ENCODE measurements at regions not wholly inside any gene's neighbourhood (a gene's known extent, or its start where the extent isn't known, plus 50 kb on each side); places are given as distances from the start of the nearest gene placed in this dataset.
"Not testable (repeated sequence)": the region's sequence is repeated elsewhere in the genome, so short reads cannot be mapped to it uniquely, and the experiment has no call there.

DNA sequence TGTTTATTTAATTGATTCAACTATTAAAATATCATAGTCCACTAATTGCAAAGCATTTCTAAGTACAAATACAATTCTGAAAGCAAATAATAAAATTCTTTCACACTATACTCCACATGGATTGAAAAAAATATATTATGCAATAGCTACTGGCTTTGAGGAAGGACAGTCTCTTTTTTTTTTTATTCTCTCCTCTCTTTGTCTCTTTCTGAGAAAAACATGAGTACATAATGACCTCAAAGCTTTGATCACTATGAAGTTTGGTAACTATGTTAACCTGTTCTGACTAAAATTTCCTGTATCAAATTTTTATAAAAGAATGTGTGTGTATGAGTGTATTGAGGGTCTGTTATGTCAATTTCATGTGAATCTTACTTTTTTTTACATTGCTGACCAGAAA is 96.2 kb downstream of the RGS2 start:
- no peak for DNase-seq (ENCODE audit: low read depth in 2 of 2)

- no peak for DNase-seq (ENCODE audit: low read depth in 2 of 2)
Observed at GRCh38 chr1:192906334-192906733, 97.5 kb downstream of the RGS2 start.

DNA sequence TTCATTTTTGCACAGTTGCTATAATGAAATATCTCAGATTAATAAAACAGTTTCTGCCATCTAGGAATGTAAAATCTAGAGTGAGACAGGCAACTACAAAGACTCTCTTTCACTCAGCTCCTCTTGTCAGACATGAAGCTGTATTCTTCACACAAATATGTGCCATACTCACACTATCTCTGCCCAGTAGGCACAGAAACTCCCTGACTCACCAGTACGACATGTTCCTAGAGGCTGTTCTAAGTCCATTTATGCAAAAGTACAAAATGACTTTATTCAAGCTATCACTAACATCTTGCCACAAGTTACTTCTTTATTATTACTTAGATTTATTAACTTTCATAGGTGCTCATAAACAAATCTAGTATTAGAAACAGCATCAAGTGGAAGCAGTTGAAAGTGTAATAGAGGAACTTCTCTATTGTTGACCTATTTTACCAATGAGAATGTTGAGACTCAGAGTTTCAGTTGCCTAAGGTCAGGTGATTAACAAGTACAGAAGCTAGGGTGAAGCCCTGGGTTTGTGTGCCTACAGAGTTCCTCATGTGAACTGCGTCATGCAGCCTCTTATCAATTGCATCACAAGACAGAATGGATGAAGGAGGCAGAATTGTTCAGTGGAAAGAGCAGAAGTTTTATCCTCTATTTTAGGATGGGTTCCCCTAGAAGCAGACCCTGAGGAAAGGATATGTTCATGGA is 98.9 kb downstream of the RGS2 start:
- DNase-seq (ENCODE audit: low read depth in 2 of 2), result no peak

GRCh38 chr1:192911896-192912656 is 103.2 kb downstream of the RGS2 start:
- not testable (repeated sequence) for DNase-seq (ENCODE audit: low read depth in 2 of 2)

DNA sequence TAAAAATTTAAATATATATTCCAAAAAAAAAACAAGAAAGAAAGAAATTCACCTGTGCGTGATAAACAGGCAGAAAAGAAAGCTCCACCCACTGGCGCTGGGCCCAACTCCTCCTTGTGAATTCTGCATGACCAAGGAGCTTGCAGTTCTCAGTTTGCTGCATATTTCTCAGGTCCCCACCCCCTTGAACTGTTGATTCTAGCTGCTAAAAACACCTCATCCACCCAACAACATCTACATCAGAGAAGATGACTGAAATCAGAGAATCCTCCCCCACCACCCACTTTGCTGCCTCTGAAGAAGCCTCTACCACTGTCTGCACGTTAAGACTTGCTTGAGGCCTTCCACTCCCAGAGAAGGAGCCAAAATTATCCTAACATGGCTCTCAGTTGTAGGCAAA is 104.8 kb downstream of the RGS2 start:
- DNase-seq (ENCODE audit: low read depth in 2 of 2), result no peak

DNA sequence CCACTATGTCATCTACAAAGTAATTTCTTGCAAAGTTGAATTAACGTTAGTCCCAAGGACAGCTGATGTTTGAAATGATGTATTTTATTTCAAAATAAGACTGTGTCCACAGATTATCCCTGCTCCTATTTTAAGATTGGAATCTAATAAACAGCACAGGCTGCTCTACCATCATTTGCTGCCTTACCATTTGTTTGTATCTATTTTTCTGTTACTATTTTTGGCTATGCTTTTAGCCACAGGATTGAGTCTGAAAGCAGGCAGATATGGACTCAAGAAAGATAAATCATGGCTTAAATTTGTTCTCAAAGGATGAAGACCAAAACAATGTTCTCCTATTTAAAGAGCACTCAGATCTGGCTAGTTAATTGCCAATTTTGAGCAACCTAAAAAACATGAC is 105.3 kb downstream of the RGS2 start:
- no peak for DNase-seq (ENCODE audit: low read depth in 2 of 2)

- no peak for DNase-seq (ENCODE audit: low read depth in 2 of 2)
Observed at GRCh38 chr1:192914696-192915095, 105.9 kb downstream of the RGS2 start.

GRCh38 chr1:192916021-192916420 is 107.2 kb downstream of the RGS2 start:
- no peak for DNase-seq (ENCODE audit: low read depth in 2 of 2)

DNA sequence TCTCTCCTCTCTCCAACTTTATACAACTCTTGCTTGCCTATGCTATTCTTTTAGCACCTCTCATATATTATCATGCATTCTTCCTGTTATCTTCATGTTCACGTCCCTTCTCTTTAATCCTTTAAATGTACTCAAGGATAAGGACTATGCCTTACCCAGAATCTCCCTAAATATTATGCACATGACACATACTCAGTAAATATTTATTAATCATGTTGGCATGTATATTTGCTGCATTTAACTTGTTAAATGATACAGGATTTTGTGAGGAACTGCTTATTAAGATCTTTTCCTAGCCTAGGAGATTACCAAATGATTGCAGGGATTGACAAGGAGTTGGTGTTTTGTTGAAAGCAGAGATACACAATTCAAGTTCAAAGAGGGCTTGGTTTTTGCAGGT is 109.4 kb downstream of the RGS2 start:
- DNase-seq (ENCODE audit: low read depth in 2 of 2), result no peak

GRCh38 chr1:192920412-192920811 is 111.6 kb downstream of the RGS2 start:
- no peak for DNase-seq (ENCODE audit: low read depth in 2 of 2)

DNA sequence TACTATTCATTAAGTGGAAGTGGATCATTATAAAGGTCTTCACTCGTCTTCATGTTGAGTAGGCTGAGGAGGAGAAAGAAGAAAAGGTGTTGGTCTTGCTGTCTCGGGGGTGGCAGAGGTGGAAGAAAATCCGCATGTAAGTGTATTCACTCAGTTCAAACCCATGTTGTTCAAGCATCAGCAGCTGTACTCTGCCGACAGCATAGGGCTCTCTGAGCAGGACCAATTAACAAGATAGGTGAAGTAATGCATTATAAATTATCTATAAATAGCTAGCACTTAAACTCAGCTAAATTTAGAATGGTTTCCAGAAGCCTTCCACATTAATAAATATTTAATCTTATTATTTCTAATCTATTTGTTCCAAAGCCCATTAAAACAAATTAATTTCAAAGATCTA is 116.8 kb downstream of the RGS2 start:
- DNase-seq (ENCODE audit: low read depth in 2 of 2), result no peak

DNA sequence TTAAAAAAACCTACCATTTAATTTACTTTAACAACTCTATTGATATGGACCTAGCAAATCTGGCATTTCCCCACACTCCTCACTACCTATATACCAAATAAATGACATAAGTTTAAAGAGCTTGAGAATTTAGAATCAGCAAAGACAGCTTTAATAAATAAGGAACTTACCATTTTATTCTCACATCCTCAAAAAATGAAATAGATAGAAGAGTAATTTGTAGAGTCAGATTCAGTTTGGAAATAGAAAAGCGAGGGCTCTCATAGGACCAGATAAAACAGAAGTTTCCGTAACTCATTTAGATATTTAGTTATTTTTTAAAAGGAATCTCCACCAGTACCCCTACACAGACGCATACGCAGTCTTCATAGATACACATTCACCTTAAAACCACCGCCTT is 117.9 kb downstream of the RGS2 start:
- no peak for DNase-seq (ENCODE audit: low read depth in 2 of 2)

- DNase-seq (ENCODE audit: low read depth in 2 of 2), result no peak
Observed at GRCh38 chr1:192927496-192927895, 118.7 kb downstream of the RGS2 start.

GRCh38 chr1:192929597-192929996 is 120.8 kb downstream of the RGS2 start:
- DNase-seq (ENCODE audit: low read depth in 2 of 2), result no peak

- no peak for DNase-seq (ENCODE audit: low read depth in 2 of 2)
Observed at GRCh38 chr1:192933744-192934143, 124.9 kb downstream of the RGS2 start.

DNA sequence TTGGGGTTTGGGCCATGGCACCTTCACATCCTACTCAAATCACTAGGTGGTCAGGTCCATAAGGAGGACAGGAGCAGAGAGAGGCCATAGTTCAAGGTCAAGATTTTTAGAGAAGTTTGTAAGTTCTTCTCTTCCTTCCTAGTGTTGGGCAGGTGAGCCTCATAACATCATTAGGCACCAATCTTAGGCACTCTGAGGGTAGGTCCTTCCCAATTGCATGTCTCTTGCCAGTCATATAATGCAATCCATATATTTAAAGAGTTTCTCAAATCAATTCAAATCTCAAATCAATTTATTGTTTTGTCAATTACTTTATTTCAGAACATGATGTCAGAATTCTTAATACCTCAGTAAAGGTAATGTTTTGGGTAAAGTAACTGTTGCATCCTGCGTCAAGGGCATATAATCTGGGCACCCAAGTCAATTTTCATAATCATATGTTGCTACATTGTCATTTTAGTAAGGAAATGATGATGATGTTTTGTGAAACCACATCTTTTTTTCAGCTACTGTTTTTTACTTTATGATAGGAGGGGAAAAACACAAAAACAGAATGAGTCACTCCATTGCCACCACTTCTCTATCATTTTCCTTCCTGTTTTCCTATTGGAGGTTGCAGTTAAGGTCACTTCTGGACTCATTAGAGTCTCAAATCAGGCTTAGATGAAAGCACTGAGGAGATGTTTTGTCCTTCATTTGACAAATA is 122.7 kb downstream of the UCHL5 start:
- DNase-seq (ENCODE audit: low read depth in 2 of 2), result no peak

DNA sequence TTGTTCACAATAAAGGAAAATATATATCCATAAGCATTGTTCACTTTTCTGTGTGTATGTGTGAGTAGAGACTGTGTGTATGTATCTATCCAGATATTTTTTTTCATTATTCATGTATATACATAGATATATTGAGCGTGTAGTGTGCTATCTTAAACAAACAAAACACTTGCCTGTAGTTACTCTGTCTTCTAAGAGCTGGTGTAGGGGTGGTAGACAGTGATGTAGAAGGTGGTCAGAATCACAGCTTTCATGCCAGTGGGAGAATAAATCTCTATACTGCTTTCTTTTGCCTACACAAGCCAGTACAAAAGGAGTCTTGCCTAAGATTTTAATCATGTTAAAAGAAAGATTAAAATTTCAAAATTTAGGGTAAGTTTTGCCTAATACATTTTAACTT is 122.0 kb downstream of the UCHL5 start:
- DNase-seq (ENCODE audit: low read depth in 2 of 2), result no peak

GRCh38 chr1:192939440-192939839 is 119.7 kb downstream of the UCHL5 start:
- DNase-seq (ENCODE audit: low read depth in 2 of 2), result no peak

DNA sequence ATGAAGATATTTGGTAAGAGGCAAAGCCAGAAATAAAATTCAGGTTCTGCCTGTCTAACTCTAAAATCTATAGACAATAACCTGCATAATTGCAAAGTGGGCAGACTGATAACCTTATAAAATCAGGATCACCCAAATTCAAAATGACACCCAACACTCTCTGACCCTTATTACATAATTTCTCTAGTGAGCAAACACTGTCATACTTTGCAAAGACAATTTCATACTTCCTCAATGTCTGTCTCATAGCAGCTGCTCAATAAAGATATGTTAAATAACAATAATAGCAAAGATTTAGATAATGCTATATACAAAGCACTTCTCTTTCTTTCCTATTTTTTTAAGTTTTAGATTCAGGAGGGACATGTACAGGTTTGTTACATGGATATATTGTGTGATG is 118.5 kb downstream of the UCHL5 start:
- DNase-seq (ENCODE audit: low read depth in 2 of 2), result no peak

DNA sequence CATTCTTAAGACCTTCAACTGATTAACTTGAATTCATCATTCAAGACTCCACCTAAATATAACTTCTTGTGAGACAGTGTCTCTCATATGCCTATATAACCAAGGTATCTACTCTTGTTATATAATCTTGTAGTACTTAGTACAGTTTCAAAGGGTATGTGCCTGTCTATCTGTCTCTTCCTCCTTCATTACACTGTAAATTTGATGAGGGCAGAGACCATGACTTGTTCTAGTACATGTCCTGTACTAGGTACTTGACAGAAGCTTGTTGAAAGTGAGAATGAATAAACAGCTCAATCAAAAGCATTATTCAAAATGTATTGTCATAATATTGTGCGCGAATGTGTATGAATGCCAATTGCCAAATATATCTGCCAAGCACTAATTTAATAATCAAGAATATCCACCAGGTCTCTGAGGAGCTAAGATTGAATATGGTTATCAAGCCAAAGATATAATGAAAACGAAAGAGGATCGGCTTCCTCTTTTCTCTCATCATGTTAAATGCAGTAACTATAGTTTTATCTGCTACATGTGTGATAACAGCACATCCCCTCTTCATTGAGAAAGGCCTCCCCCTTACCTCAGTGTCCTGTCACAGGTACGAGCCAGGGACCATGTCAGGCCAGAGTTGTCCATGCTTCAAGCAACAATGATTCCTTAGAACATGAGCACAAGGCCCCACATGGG is 117.3 kb downstream of the UCHL5 start:
- no peak for DNase-seq (ENCODE audit: low read depth in 2 of 2)

- DNase-seq (ENCODE audit: low read depth in 2 of 2), result no peak
Observed at GRCh38 chr1:192943108-192943507, 116.1 kb downstream of the UCHL5 start.

DNA sequence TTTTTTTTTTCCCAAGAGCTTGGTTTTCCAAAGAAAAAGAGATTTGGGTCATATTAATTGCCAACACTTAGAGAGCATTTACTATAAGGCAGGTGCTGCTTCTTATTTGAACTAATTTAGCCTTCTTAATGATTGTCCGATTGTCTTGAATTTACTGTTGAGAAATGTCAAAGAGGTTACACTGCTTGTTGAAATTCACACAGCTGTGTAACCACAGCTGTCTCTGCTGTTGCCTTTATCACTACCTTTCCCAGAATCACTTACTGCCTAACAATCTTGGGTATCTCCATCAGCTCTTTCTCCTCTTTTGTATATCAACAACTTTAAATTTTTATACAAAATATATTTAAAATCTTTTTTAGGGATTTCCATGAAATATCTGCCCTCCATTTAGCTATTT is 115.6 kb downstream of the UCHL5 start:
- no peak for DNase-seq (ENCODE audit: low read depth in 2 of 2)

Data from stimulated activated CD8-positive, alpha-beta memory T cell treated with anti-CD3 and anti-CD28 coated beads, Interleukin-15, amount 100 ng/mL, for 48 hours (primary cell).